Keratinocyte (primary cell): ENCODE measurements at regions not wholly inside any gene's neighbourhood (a gene's known extent, or its start where the extent isn't known, plus 50 kb on each side); places are given as distances from the start of the nearest gene placed in this dataset.

Experiments
- DNase-seq: peaks from one replicate; pipeline ENCODE4 v3.0.0-alpha.2; 2011; ENCODE audit warnings: low read depth, missing footprints, low spot score
- FAIRE-seq: peaks from 2 replicates; lab custom pipeline; 2011; peaks lifted over from hg19 to GRCh38; lab: Jason Lieb, UNC
- H2AFZ ChIP-seq: 2 replicates; pipeline ENCODE4 v1.6.0; 2012; ENCODE audit warnings: low read length, control low read depth, inconsistent platforms; ENCODE audit not compliant: control insufficient read depth
- H3K27ac ChIP-seq: 2 replicates; pipeline ENCODE4 v1.5.1; 2011; ENCODE audit warnings: low read length; ENCODE audit not compliant: control insufficient read depth, insufficient read depth
- H3K27me3 ChIP-seq: 3 replicates; pipeline ENCODE4 v1.6.0; 2011; ENCODE audit warnings: low read length; ENCODE audit not compliant: control insufficient read depth, insufficient read depth; ENCODE audit errors: extremely low read depth
- H3K36me3 ChIP-seq, 2 experiments: 2 replicates in 1 of 2; 3 replicates in 1 of 2; pipeline ENCODE4 v1.5.1; 2011; ENCODE audit warnings: low read length in 2 of 2, mild to moderate bottlenecking in 1 of 2; ENCODE audit not compliant: control insufficient read depth in 2 of 2, insufficient read depth in 2 of 2; ENCODE audit errors: extremely low read depth in 1 of 2
- H3K4me1 ChIP-seq: 3 replicates; pipeline ENCODE4 v1.5.1; 2011; ENCODE audit warnings: low read length; ENCODE audit not compliant: control insufficient read depth, insufficient read depth; ENCODE audit errors: extremely low read depth
- H3K4me2 ChIP-seq: 3 replicates; pipeline ENCODE4 v1.6.0; 2011; ENCODE audit warnings: low read depth, low read length; ENCODE audit not compliant: control insufficient read depth, insufficient read depth; ENCODE audit errors: extremely low read depth
- H3K4me3 ChIP-seq, 3 experiments: fragments of 200-600 bp in 1 of 3; sonication (generic) in 1 of 3; 2 replicates in 2 of 3; 3 replicates in 1 of 3; pipeline ENCODE4 v1.5.1; 2011 to 2016; ENCODE audit warnings: low read length in 3 of 3, mild to moderate bottlenecking in 3 of 3, control low read depth in 2 of 3, inconsistent platforms in 1 of 3, low read depth in 1 of 3, mixed read lengths in 1 of 3, mixed run types in 1 of 3, moderate library complexity in 1 of 3; ENCODE audit not compliant: control insufficient read depth in 2 of 3, insufficient read depth in 2 of 3; ENCODE audit errors: extremely low read depth in 1 of 3
- H3K79me2 ChIP-seq: 2 replicates; pipeline ENCODE4 v1.6.0; 2012; ENCODE audit warnings: low read length; ENCODE audit not compliant: control insufficient read depth, insufficient read depth
- H3K9ac ChIP-seq: 3 replicates; pipeline ENCODE4 v1.6.0; 2011; ENCODE audit warnings: low read length; ENCODE audit not compliant: control insufficient read depth, insufficient read depth; ENCODE audit errors: extremely low read depth
- H3K9me1 ChIP-seq: 3 replicates; pipeline ENCODE4 v1.6.0; 2011; ENCODE audit warnings: low read length; ENCODE audit not compliant: control insufficient read depth, insufficient read depth; ENCODE audit errors: extremely low read depth
- H3K9me3 ChIP-seq: 2 replicates; pipeline ENCODE4 v1.5.1; 2012; ENCODE audit warnings: low read depth, low read length; ENCODE audit not compliant: control insufficient read depth
- H4K20me1 ChIP-seq: 3 replicates; pipeline ENCODE4 v1.6.0; 2011; ENCODE audit warnings: low read length; ENCODE audit not compliant: control insufficient read depth, insufficient read depth; ENCODE audit errors: extremely low read depth
- EZH2 ChIP-seq: IDR thresholded peaks from one replicate; pipeline ENCODE4 v1.6.1; 2012; ENCODE audit warnings: inconsistent platforms, mild to moderate bottlenecking, low read length, moderate library complexity
- dilution Hi-C: fragments of 300-500 bp; cut with MboI; formaldehyde crosslinking; loops from one replicate; pipeline ENCODE4 v1.7.0; 2020; ENCODE audit warnings: low sequenced_read_pairs; ENCODE audit not compliant: extremely low pct_ligation_motif_present
- TF ChIP-seq, protein P1 (sequence below), 3 experiments: IDR thresholded peaks in 1 of 3; conservative IDR thresholded peaks in 1 of 3; optimal IDR thresholded peaks in 1 of 3; 2 replicates in 2 of 3; 3 replicates in 1 of 3; pipeline versions ENCODE3 to v1.5.1; 2011; ENCODE audit warnings: low read length in 3 of 3, mild to moderate bottlenecking in 3 of 3, moderate library complexity in 2 of 3, control low read depth in 1 of 3, inconsistent platforms in 1 of 3; ENCODE audit not compliant: insufficient read depth in 2 of 3; ENCODE audit errors: extremely low read depth in 1 of 3

DNA sequence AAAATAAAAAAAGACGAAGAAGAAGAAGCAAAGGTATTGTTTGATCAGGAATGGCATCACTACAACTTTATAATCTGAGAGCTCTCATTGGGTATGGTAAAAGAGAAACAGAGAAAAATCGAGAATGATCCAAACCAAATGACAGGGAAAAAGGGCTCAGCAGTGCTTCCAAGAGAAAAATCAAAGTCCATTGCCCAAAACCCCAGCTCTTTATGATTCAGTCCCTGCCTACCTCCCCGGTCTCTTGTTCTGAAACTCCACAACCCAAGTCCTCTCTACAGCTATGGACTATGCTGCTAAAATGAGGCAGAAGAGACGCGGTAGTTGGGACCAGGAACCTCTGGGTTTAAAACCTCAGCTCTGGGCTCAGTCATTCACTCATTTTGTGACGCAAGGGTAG, 341.1 kb upstream of the PPARGC1A start:
- no peak for DNase-seq
- Histone ChIP-seq H3K9me3 (no peaks in the 10 kb centered on the region), H3K9ac (no peak overlapping the region), H3K9me1 (no peaks in the 10 kb centered on the region), H3K4me3 (no peak overlapping the region), H3K79me2 (no peaks in the 10 kb centered on the region), H3K27me3 (peaks cover 3% of the 10 kb centered on the region), H2AFZ (no peak overlapping the region), H3K36me3 (no peaks in the 10 kb centered on the region), H3K4me2 (no peak overlapping the region), H3K27ac (no peak overlapping the region), H3K4me1 (peaks cover 16% of the 10 kb centered on the region), H4K20me1 (no peaks in the 10 kb centered on the region)
- TF ChIP-seq, protein P1, sequence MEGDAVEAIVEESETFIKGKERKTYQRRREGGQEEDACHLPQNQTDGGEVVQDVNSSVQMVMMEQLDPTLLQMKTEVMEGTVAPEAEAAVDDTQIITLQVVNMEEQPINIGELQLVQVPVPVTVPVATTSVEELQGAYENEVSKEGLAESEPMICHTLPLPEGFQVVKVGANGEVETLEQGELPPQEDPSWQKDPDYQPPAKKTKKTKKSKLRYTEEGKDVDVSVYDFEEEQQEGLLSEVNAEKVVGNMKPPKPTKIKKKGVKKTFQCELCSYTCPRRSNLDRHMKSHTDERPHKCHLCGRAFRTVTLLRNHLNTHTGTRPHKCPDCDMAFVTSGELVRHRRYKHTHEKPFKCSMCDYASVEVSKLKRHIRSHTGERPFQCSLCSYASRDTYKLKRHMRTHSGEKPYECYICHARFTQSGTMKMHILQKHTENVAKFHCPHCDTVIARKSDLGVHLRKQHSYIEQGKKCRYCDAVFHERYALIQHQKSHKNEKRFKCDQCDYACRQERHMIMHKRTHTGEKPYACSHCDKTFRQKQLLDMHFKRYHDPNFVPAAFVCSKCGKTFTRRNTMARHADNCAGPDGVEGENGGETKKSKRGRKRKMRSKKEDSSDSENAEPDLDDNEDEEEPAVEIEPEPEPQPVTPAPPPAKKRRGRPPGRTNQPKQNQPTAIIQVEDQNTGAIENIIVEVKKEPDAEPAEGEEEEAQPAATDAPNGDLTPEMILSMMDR (optimal IDR thresholded peaks at IDR 0.05 in 1 of 3, IDR thresholded peaks at IDR 0.05 in 1 of 3, conservative IDR thresholded peaks at IDR 0.05 in 1 of 3; ENCODE audit: extremely low read depth in 1 of 3, insufficient read depth in 2 of 3, low read length in 3 of 3): no peak
- TF ChIP-seq EZH2: no peak
- FAIRE-seq: no peak
- dilution Hi-C loops: no loop called here

DNA sequence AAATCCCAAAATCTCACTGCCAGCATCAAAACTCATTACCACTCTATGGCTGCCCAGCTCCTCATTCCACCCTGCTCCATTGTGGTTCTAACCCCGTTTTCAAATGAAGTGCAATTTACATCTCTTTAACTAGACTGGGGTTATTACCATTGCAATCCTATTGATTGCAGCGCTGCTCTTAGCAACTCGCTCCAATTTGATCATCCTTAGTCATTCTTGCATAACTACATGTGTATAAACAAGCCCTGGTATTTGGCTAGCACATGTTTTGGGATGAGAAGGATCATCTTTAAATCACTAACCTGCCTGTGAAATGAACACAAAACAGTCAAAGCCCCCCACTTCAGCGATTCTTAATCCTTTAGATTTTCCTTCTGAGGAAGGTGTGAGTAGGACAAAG, 340.1 kb upstream of the PPARGC1A start:
- dilution Hi-C loops: no loop called here
- TF ChIP-seq, protein P1 (optimal IDR thresholded peaks at IDR 0.05 in 1 of 3, IDR thresholded peaks at IDR 0.05 in 1 of 3, conservative IDR thresholded peaks at IDR 0.05 in 1 of 3; ENCODE audit: extremely low read depth in 1 of 3, insufficient read depth in 2 of 3, low read length in 3 of 3): no peak
- TF ChIP-seq EZH2: no peak
- no peaks in the 10 kb centered on the region for H3K9me1 ChIP-seq
- H3K79me2 ChIP-seq: no peaks in the 10 kb centered on the region
- H3K4me1 ChIP-seq: peaks cover 17% of the 10 kb centered on the region
- H3K9ac ChIP-seq: no peak overlapping the region
- H3K36me3 ChIP-seq: no peaks in the 10 kb centered on the region
- H2AFZ ChIP-seq: no peak overlapping the region
- no peak overlapping the region for H3K27ac ChIP-seq
- no peaks in the 10 kb centered on the region for H3K9me3 ChIP-seq
- H3K4me2 ChIP-seq: peak overlapping the region; percentile 24
- no peak overlapping the region for H3K4me3 ChIP-seq
- FAIRE-seq (peak; percentile 73), DNase-seq (peak; percentile 5)
- peaks cover 3% of the 10 kb centered on the region for H3K27me3 ChIP-seq
- no peaks in the 10 kb centered on the region for H4K20me1 ChIP-seq
